Coronary artery (tissue), 2 donors: ENCODE measurements at regions not wholly inside any gene's neighbourhood (a gene's known extent, or its start where the extent isn't known, plus 50 kb on each side); places are given as distances from the start of the nearest gene placed in this dataset.

Source experiments
- DNase-seq: peaks from one replicate; pipeline ENCODE4 v3.0.0-alpha.2; 2017; ENCODE audit warnings: low spot score
- H3K27ac ChIP-seq, 2 donors: fragments of 200-600 bp; sonication (generic); one replicate each; pipeline ENCODE4 v1.5.1; 2016 to 2019
- H3K4me3 ChIP-seq: fragments of 200-600 bp; sonication (generic); 2 replicates; pipeline ENCODE4 v1.5.1; 2016; ENCODE audit warnings: mild to moderate bottlenecking, moderate library complexity
- CTCF ChIP-seq: fragments of 200-600 bp; sonication (generic); IDR thresholded peaks from one replicate; pipeline ENCODE4 v1.5.1; 2019; ENCODE audit warnings: antibody characterized with exemption

GRCh38 chr5:5969942-5970483, 408.3 kb downstream of the MED10 start:
- H3K4me3 ChIP-seq = no peak overlapping the region
- DNase-seq = no peak
- no peak for TF ChIP-seq CTCF

GRCh38 chr5:5968981-5969380, 409.4 kb downstream of the MED10 start:
- no peak overlapping the region for H3K27ac ChIP-seq
- no peak overlapping the region for H3K4me3 ChIP-seq
- no peak for DNase-seq
- TF ChIP-seq CTCF = no peak

More at GRCh38 chr5:5969942-5970483, 408.3 kb downstream of the MED10 start:
- H3K27ac ChIP-seq = no peak overlapping the region

GRCh38 chr5:5967944-5968343, 410.4 kb downstream of the MED10 start:
- H3K4me3 ChIP-seq = no peak overlapping the region
- no peak for DNase-seq
- TF ChIP-seq CTCF = no peak
- no peak overlapping the region for H3K27ac ChIP-seq

- H3K4me3 ChIP-seq = no peak overlapping the region
- no peak for TF ChIP-seq CTCF
- H3K27ac ChIP-seq = no peak overlapping the region
- DNase-seq = no peak
These were observed 411.0 kb downstream of the MED10 start for GRCh38 chr5:5967373-5967772.

GRCh38 chr5:5965132-5965531, 413.2 kb downstream of the MED10 start:
- H3K27ac ChIP-seq = no peak overlapping the region
- no peak for DNase-seq
- TF ChIP-seq CTCF = no peak

GRCh38 chr5:5964347-5964746, 414.0 kb downstream of the MED10 start:
- H3K27ac ChIP-seq = no peak overlapping the region
- DNase-seq = no peak
- no peak overlapping the region for H3K4me3 ChIP-seq
- TF ChIP-seq CTCF = no peak

More at GRCh38 chr5:5965132-5965531, 413.2 kb downstream of the MED10 start:
- no peak overlapping the region for H3K4me3 ChIP-seq

GRCh38 chr5:5957737-5958136, 420.6 kb downstream of the MED10 start:
- no peak for DNase-seq
- H3K27ac ChIP-seq = no peak overlapping the region
- TF ChIP-seq CTCF = no peak
- no peak overlapping the region for H3K4me3 ChIP-seq
